WERI-Rb-1 (cell line): ENCODE measurements at regions not wholly inside any gene's neighbourhood (a gene's known extent, or its start where the extent isn't known, plus 50 kb on each side); places are given as distances from the start of the nearest gene placed in this dataset.

Experiments used
- DNase-seq: peaks from one replicate; pipeline ENCODE4 v3.0.0-alpha.2; 2020
- H3K27ac ChIP-seq: fragments of 250-450 bp; sonication (Bioruptor Pico); 2 replicates; pipeline ENCODE4 v1.5.1; 2020; ENCODE audit warnings: mild to moderate bottlenecking, moderate library complexity
- H3K27me3 ChIP-seq: fragments of 250-450 bp; sonication (Bioruptor Pico); 2 replicates; pipeline ENCODE4 v1.5.1; 2021; ENCODE audit warnings: mild to moderate bottlenecking, low read depth, moderate library complexity; ENCODE audit not compliant: insufficient read depth, severe bottlenecking
- H3K36me3 ChIP-seq: fragments of 250-450 bp; sonication (Bioruptor Pico); 2 replicates; pipeline ENCODE4 v1.5.1; 2020; ENCODE audit warnings: mild to moderate bottlenecking, moderate library complexity
- H3K4me3 ChIP-seq: 2 replicates; pipeline ENCODE4 v1.5.1; 2011; ENCODE audit warnings: low read depth, mild to moderate bottlenecking, control low read depth, low read length
- H3K9me3 ChIP-seq: fragments of 250-450 bp; sonication (Bioruptor Pico); 2 replicates; pipeline ENCODE4 v1.5.1; 2021; ENCODE audit warnings: mild to moderate bottlenecking, moderate library complexity; ENCODE audit not compliant: severe bottlenecking
- CTCF ChIP-seq: IDR thresholded peaks from 2 replicates; pipeline ENCODE4 v1.5.1; 2011; ENCODE audit warnings: low read depth, mild to moderate bottlenecking, control low read depth, inconsistent platforms, low read length

- H3K36me3 ChIP-seq, result no peaks in the 10 kb centered on the region
- no peaks in the 10 kb centered on the region for H3K9me3 ChIP-seq
- no peak for TF ChIP-seq CTCF
- H3K27me3 ChIP-seq, result no peaks in the 10 kb centered on the region
- no peak overlapping the region for H3K4me3 ChIP-seq
- DNase-seq, result no peak
- no peak overlapping the region for H3K27ac ChIP-seq
These were observed 232.2 kb upstream of the HS6ST1 start for GRCh38 chr2:128550801-128551416.

- Histone ChIP-seq H3K27ac (no peak overlapping the region), H3K27me3 (no peaks in the 10 kb centered on the region), H3K36me3 (no peaks in the 10 kb centered on the region), H3K9me3 (no peaks in the 10 kb centered on the region), H3K4me3 (no peak overlapping the region)
- TF ChIP-seq CTCF, result no peak
- no peak for DNase-seq
These were observed 232.8 kb upstream of the HS6ST1 start for GRCh38 chr2:128551435-128551834.

- no peak overlapping the region for H3K4me3 ChIP-seq
- H3K9me3 ChIP-seq, result no peaks in the 10 kb centered on the region
- DNase-seq, result no peak
- no peaks in the 10 kb centered on the region for H3K27me3 ChIP-seq
- no peak overlapping the region for H3K27ac ChIP-seq
- H3K36me3 ChIP-seq, result no peaks in the 10 kb centered on the region
- TF ChIP-seq CTCF, result no peak
These were observed 233.6 kb upstream of the HS6ST1 start for GRCh38 chr2:128552141-128552805.

GRCh38 chr2:128552806-128553551 lies 234.3 kb upstream of the HS6ST1 start:
- DNase-seq, result no peak
- Histone ChIP-seq H3K4me3 (no peak overlapping the region), H3K9me3 (no peaks in the 10 kb centered on the region), H3K27me3 (no peaks in the 10 kb centered on the region), H3K27ac (no peak overlapping the region), H3K36me3 (no peaks in the 10 kb centered on the region)
- no peak for TF ChIP-seq CTCF

GRCh38 chr2:128554151-128554769 lies 235.6 kb upstream of the HS6ST1 start:
- TF ChIP-seq CTCF, result no peak
- Histone ChIP-seq H3K36me3 (no peaks in the 10 kb centered on the region), H3K4me3 (no peak overlapping the region), H3K27me3 (no peaks in the 10 kb centered on the region), H3K9me3 (no peaks in the 10 kb centered on the region), H3K27ac (no peak overlapping the region)
- no peak for DNase-seq
